ENCODE measurements at regions not wholly inside any gene's neighbourhood (a gene's known extent, or its start where the extent isn't known, plus 50 kb on each side); places are given as distances from the start of the nearest gene placed in this dataset.
A peak's percentile ranks its signal among the peaks of the same experiment; 100 is the strongest.

DNA sequence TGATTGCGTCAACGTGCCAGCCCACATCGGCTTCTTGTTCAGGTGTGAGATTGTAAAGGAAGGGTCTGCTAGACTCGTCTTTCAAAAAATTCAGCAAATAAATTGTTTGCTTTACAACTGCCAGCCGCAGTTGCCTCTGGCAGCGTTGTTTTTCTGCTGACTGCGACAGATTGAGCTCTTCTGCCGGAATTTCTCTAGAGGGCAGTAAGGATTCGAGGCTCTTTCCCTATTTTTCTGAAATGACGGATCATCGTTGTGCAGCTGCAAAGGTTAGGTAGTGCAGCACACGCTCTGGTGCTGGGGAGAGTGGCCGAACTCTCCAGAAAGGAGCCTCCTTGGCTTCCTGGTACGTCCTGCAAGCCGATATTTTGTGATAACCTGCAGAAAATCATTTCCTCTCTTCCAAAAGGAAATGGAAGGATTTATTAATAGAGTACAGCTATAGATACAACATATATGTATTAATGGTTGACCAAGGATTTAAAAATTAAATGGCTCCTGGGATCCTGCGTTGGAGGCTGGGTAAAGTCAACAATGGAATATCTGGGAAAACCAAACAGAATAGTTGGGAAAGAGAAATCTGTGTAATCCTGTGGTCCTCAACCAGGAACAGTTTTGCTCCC lies 121.9 kb upstream of the ZFP64 start:
- TF ChIP-seq, protein P1, sequence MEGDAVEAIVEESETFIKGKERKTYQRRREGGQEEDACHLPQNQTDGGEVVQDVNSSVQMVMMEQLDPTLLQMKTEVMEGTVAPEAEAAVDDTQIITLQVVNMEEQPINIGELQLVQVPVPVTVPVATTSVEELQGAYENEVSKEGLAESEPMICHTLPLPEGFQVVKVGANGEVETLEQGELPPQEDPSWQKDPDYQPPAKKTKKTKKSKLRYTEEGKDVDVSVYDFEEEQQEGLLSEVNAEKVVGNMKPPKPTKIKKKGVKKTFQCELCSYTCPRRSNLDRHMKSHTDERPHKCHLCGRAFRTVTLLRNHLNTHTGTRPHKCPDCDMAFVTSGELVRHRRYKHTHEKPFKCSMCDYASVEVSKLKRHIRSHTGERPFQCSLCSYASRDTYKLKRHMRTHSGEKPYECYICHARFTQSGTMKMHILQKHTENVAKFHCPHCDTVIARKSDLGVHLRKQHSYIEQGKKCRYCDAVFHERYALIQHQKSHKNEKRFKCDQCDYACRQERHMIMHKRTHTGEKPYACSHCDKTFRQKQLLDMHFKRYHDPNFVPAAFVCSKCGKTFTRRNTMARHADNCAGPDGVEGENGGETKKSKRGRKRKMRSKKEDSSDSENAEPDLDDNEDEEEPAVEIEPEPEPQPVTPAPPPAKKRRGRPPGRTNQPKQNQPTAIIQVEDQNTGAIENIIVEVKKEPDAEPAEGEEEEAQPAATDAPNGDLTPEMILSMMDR (IDR thresholded peaks at IDR 0.05; ENCODE audit: borderline replicate concordance, insufficient read depth, low read depth, low read length) = no peak

DNA sequence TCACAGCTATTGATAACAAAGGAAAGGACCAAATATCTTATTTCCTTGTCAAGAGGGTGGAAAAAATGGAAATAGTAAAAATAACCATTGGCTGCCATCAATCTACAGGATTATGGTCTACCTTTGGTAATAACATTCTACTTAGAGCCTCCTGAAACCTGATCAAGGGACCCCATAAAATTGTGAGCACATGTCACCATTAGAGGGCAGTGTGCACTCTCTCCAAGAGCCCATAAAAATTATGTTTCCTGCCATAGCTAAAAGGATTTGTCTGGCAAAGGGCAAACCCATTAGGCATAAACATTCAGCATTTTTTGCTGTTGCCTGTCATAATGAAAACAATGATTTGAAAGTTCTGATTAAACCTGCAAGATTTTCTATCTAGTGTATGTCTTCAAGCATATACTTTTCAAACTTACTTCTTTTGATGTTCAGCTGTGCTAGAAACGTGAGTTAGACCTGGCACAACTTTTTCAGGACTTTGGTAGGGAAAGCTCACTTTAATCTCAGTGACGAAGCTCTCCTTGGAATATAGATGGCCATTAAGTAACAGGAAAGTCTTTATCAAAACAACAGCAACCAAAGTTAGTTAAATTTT lies 120.7 kb upstream of the ZFP64 start:
- TF ChIP-seq, protein P1 (IDR thresholded peaks at IDR 0.05; ENCODE audit: borderline replicate concordance, insufficient read depth, low read depth, low read length) = peak; percentile 62; the same call in 1 of the 2 replicates
- H3K4me3 ChIP-seq (ENCODE audit: low read depth, low read length) = no peak overlapping the region

More for the DNA sequence above, 121.9 kb upstream of the ZFP64 start:
- no peak overlapping the region for H3K4me3 ChIP-seq (ENCODE audit: low read depth, low read length)

DNA sequence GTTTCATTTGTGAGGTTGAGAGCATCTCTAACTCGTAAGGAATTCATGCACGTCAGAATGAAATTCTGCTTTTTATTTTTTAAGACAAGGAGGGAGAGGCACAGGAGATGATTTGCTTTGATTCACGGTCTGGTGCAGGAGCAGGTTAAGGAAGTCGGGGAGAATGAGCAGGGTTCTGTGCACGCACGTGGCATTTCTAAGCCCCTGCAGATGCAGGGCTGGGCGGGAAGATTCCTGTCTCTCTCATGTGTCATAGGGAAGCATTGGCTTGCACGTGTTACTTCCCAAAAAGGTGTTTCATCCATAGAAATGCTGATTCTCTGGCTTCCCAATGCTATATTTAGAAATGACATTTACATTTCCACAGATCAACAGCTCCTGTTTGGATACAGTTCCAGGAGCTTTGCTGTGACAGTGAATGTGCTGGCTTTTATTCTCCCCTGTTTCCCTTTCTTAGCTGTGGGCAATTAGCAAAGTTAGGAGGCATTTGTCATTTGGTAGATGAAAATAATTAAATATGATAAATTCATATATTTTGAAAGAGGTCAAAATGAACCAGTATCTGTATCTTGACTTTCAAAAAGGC lies 119.7 kb upstream of the ZFP64 start:
- TF ChIP-seq, protein P1 (IDR thresholded peaks at IDR 0.05; ENCODE audit: borderline replicate concordance, insufficient read depth, low read depth, low read length) = no peak
- H3K4me3 ChIP-seq (ENCODE audit: low read depth, low read length) = no peak overlapping the region

DNA sequence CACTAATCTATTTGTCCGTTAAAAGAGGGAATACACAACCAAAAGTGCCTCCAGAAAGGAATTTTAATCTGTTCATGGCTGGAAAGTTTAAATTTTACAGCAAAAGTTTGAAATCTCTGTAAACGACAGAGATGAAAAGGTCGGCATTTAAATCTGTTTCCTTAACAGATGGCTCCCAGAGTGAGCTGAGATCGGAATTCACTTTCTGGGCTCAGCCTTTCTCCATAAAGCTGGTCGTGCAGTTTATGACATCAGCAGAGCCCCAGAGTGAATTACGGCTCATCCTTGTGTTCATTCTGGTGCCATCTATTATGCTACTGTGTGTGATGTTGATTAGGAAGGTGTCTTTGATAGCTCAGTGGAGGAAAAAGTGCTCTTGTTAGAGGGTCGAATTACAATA lies 117.6 kb upstream of the ZFP64 start:
- TF ChIP-seq, protein P1 (IDR thresholded peaks at IDR 0.05; ENCODE audit: borderline replicate concordance, insufficient read depth, low read depth, low read length) = no peak
- H3K4me3 ChIP-seq (ENCODE audit: low read depth, low read length) = no peak overlapping the region

DNA sequence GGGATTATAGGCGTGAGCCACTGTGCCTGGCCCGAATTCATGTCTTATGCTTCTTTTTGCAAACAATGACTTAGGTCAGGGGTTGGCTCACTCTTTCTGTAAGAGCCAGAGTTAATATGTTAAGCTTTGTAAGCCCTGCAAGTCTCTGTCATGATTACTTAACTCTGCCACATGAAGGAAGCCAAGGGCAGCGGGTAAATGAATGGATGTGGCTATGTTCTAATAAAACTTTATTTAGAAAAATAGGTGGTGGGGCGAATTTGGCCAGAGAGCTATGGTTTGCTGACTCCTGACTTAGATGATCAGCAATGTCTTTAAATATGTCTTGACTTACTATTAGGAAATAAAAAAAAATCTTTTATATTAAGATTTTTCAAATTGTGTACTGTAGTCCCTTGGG lies 114.9 kb upstream of the ZFP64 start:
- TF ChIP-seq, protein P1 (IDR thresholded peaks at IDR 0.05; ENCODE audit: borderline replicate concordance, insufficient read depth, low read depth, low read length) = no peak
- H3K4me3 ChIP-seq (ENCODE audit: low read depth, low read length) = no peak overlapping the region

DNA sequence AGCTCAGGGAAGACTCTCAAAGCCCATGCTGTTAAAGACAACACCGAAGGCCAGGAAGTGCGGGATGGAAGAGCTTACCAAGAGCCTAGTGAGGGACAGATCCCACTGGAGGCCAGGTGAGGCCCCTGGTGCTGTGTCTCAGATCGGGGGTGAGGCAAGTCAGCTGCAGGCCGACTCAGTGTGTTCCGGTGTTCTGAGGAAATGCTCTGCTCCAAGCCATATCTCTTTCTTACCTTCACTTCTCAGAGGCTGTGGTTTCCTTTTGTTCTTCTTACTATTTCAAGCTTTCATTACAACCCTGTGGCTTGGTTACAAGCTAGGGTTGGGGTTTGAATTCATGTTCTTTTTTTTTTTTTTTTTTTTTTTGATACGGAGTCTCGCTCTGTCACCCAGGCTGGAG lies 114.3 kb upstream of the ZFP64 start:
- H3K4me3 ChIP-seq (ENCODE audit: low read depth, low read length) = no peak overlapping the region
- TF ChIP-seq, protein P1 (IDR thresholded peaks at IDR 0.05; ENCODE audit: borderline replicate concordance, insufficient read depth, low read depth, low read length) = no peak

Measured in GM12875 (cell line).